ENCODE measurements at regions not wholly inside any gene's neighbourhood (a gene's known extent, or its start where the extent isn't known, plus 50 kb on each side); places are given as distances from the start of the nearest gene placed in this dataset.

GRCh38 chr17:72448019-72448418, 327.2 kb downstream of the SOX9 start:
- no peak for DNase-seq (ENCODE audit: low spot score)
- no peaks in the 10 kb centered on the region for H3K36me3 ChIP-seq (ENCODE audit: control insufficient read depth in 4 of 4, insufficient read depth in 3 of 4, low read depth in 1 of 4, low read length in 3 of 4)
- no peaks in the 10 kb centered on the region for H3K4me1 ChIP-seq (ENCODE audit: control insufficient read depth in 4 of 4, insufficient read depth in 4 of 4, low read length in 3 of 4)
- H3K9ac ChIP-seq (ENCODE audit: low read depth in 1 of 2, low read length in 2 of 2) = no peak overlapping the region
- peaks cover 0 to 2% (median 0%) of the 10 kb centered on the region in 4 donors for H3K27me3 ChIP-seq (ENCODE audit: control insufficient read depth in 4 of 4, insufficient read depth in 4 of 4, low read length in 3 of 4)
- H3K4me3 ChIP-seq (ENCODE audit: low read depth in 1 of 3, low read length in 3 of 3) = no peak overlapping the region
- no peak for TF ChIP-seq RAD21 (IDR thresholded peaks at IDR 0.05)
- TF ChIP-seq YY1 (IDR thresholded peaks at IDR 0.05) = no peak
- TF ChIP-seq SP1 (IDR thresholded peaks at IDR 0.05) = no peak
- no peak for TF ChIP-seq ZBTB33 (IDR thresholded peaks at IDR 0.05)
- TF ChIP-seq FOXA1 (IDR thresholded peaks at IDR 0.05) = no peak
- TF ChIP-seq, protein P1, sequence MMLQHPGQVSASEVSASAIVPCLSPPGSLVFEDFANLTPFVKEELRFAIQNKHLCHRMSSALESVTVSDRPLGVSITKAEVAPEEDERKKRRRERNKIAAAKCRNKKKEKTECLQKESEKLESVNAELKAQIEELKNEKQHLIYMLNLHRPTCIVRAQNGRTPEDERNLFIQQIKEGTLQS (IDR thresholded peaks at IDR 0.05) = no peak
- TF ChIP-seq FOXA2 (IDR thresholded peaks at IDR 0.05) = no peak
- TF ChIP-seq GABPA (IDR thresholded peaks at IDR 0.05 in 1 of 2, conservative IDR thresholded peaks at IDR 0.05 in 1 of 2) = no peak
- TF ChIP-seq HNF4G (IDR thresholded peaks at IDR 0.05) = no peak
- no peak for TF ChIP-seq NR2F2 (IDR thresholded peaks at IDR 0.05)
- TF ChIP-seq TAF1 (conservative IDR thresholded peaks at IDR 0.05) = no peak
- no peak for TF ChIP-seq EGR1 (IDR thresholded peaks at IDR 0.05; ENCODE audit: low read depth in 2 of 2)
- no peak for TF ChIP-seq HNF4A (conservative IDR thresholded peaks at IDR 0.05)
- no peak overlapping the region for H3K27ac ChIP-seq (ENCODE audit: low read depth in 1 of 2, low read length in 2 of 2)
- 66% methylated on average over 2 of the region's 2 CpGs for WGBS
- no peaks in the 10 kb centered on the region for H3K9me3 ChIP-seq (ENCODE audit: control insufficient read depth in 4 of 4, low read length in 3 of 4)

GRCh38 chr17:72452286-72453173, 331.7 kb downstream of the SOX9 start:
- H3K4me1 ChIP-seq (ENCODE audit: control insufficient read depth in 4 of 4, insufficient read depth in 4 of 4, low read length in 3 of 4) = no peaks in the 10 kb centered on the region
- H3K27me3 ChIP-seq (ENCODE audit: control insufficient read depth in 4 of 4, insufficient read depth in 4 of 4, low read length in 3 of 4) = peaks cover 0 to 5% (median 0%) of the 10 kb centered on the region in 4 donors
- WGBS = 55% methylated on average over 5 of the region's 5 CpGs
- peaks cover 0 to 4% (median under 1%) of the 10 kb centered on the region in 4 donors for H3K9me3 ChIP-seq (ENCODE audit: control insufficient read depth in 4 of 4, low read length in 3 of 4)
- no peak overlapping the region for H3K9ac ChIP-seq (ENCODE audit: low read depth in 1 of 2, low read length in 2 of 2)
- no peak overlapping the region for H3K27ac ChIP-seq (ENCODE audit: low read depth in 1 of 2, low read length in 2 of 2)
- no peak overlapping the region for H3K4me3 ChIP-seq (ENCODE audit: low read depth in 1 of 3, low read length in 3 of 3)
- H3K36me3 ChIP-seq (ENCODE audit: control insufficient read depth in 4 of 4, insufficient read depth in 3 of 4, low read depth in 1 of 4, low read length in 3 of 4) = no peaks in the 10 kb centered on the region
- no peak for TF ChIP-seq JUND (IDR thresholded peaks at IDR 0.05)
- no peak for TF ChIP-seq NR2F2 (IDR thresholded peaks at IDR 0.05)
- TF ChIP-seq ZBTB33 (IDR thresholded peaks at IDR 0.05) = no peak
- TF ChIP-seq, protein P1 (IDR thresholded peaks at IDR 0.05) = no peak
- TF ChIP-seq, protein P2, sequence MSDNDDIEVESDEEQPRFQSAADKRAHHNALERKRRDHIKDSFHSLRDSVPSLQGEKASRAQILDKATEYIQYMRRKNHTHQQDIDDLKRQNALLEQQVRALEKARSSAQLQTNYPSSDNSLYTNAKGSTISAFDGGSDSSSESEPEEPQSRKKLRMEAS (IDR thresholded peaks at IDR 0.05) = no peak
- no peak for TF ChIP-seq SP1 (IDR thresholded peaks at IDR 0.05)
- no peak for TF ChIP-seq YY1 (IDR thresholded peaks at IDR 0.05)
- no peak for TF ChIP-seq EGR1 (IDR thresholded peaks at IDR 0.05; ENCODE audit: low read depth in 2 of 2)
- TF ChIP-seq GABPA (IDR thresholded peaks at IDR 0.05 in 1 of 2, conservative IDR thresholded peaks at IDR 0.05 in 1 of 2) = no peak
- TF ChIP-seq, protein P3, sequence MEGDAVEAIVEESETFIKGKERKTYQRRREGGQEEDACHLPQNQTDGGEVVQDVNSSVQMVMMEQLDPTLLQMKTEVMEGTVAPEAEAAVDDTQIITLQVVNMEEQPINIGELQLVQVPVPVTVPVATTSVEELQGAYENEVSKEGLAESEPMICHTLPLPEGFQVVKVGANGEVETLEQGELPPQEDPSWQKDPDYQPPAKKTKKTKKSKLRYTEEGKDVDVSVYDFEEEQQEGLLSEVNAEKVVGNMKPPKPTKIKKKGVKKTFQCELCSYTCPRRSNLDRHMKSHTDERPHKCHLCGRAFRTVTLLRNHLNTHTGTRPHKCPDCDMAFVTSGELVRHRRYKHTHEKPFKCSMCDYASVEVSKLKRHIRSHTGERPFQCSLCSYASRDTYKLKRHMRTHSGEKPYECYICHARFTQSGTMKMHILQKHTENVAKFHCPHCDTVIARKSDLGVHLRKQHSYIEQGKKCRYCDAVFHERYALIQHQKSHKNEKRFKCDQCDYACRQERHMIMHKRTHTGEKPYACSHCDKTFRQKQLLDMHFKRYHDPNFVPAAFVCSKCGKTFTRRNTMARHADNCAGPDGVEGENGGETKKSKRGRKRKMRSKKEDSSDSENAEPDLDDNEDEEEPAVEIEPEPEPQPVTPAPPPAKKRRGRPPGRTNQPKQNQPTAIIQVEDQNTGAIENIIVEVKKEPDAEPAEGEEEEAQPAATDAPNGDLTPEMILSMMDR (IDR thresholded peaks at IDR 0.05; ENCODE audit: low read depth, low read length, missing input control) = no peak
- no peak for TF ChIP-seq HNF4A (conservative IDR thresholded peaks at IDR 0.05)
- TF ChIP-seq FOXA2 (IDR thresholded peaks at IDR 0.05) = no peak
- no peak for TF ChIP-seq HNF4G (IDR thresholded peaks at IDR 0.05)
- TF ChIP-seq RAD21 (IDR thresholded peaks at IDR 0.05) = no peak
- TF ChIP-seq TAF1 (conservative IDR thresholded peaks at IDR 0.05) = no peak
- TF ChIP-seq RXRA (IDR thresholded peaks at IDR 0.05) = no peak
- no peak for TF ChIP-seq FOXA1 (IDR thresholded peaks at IDR 0.05)
- TF ChIP-seq REST (IDR thresholded peaks at IDR 0.05) = no peak
- DNase-seq (ENCODE audit: low spot score) = no peak

All from liver (tissue), 8 donors.